Common myeloid progenitor, CD34-positive (primary cell): ENCODE measurements at regions not wholly inside any gene's neighbourhood (a gene's known extent, or its start where the extent isn't known, plus 50 kb on each side); places are given as distances from the start of the nearest gene placed in this dataset.

Experiments
- CTCF ChIA-PET: fragments of 350-600 bp; sonication (Branson Sonifier 250); formaldehyde crosslinking; loops from one replicate; lab custom pipeline; 2021; ENCODE audit warnings: antibody characterized with exemption; lab: Charles Lee
- POLR2A ChIA-PET: fragments of 350-600 bp; sonication (Branson Sonifier 250); formaldehyde crosslinking; loops from one replicate; lab custom pipeline; 2021; ENCODE audit warnings: antibody characterized with exemption; lab: Charles Lee
- DNase-seq, 3 donors: peaks; one replicate each; pipeline versions ENCODE4 v3.0.0 to v3.0.0-alpha.2; 2013
- H3K27ac ChIP-seq, 2 experiments: 1 replicate in 1 of 2; 2 replicates in 1 of 2; pipeline ENCODE4 v1.7.0; 2013; ENCODE audit warnings: inconsistent platforms in 2 of 2, low read length in 2 of 2, mild to moderate bottlenecking in 2 of 2, low read depth in 1 of 2, moderate library complexity in 1 of 2; ENCODE audit not compliant: severe bottlenecking in 2 of 2, insufficient read depth in 1 of 2, poor library complexity in 1 of 2
- H3K27me3 ChIP-seq, 5 experiments: replicated peaks in 2 of 5; 1 replicate in 3 of 5; 2 replicates in 2 of 5; pipeline versions ENCODE4 v1.6.1 to v1.7.0; 2013; ENCODE audit warnings: low read length in 4 of 5, mild to moderate bottlenecking in 2 of 5, moderate library complexity in 2 of 5, inconsistent platforms in 1 of 5; ENCODE audit not compliant: insufficient read depth in 5 of 5, control insufficient read depth in 4 of 5
- H3K36me3 ChIP-seq, 4 experiments: 1 replicate in 2 of 4; 2 replicates in 2 of 4; pipeline versions ENCODE4 v1.6.1 to v1.7.0; 2013; ENCODE audit warnings: low read length in 3 of 4, control low read depth in 1 of 4, mild to moderate bottlenecking in 1 of 4; ENCODE audit not compliant: control insufficient read depth in 4 of 4, insufficient read depth in 4 of 4
- H3K4me1 ChIP-seq, 4 experiments: 1 replicate in 3 of 4; 2 replicates in 1 of 4; pipeline versions ENCODE4 v1.6.1 to v1.7.1; 2013; ENCODE audit warnings: low read length in 3 of 4, mild to moderate bottlenecking in 3 of 4, control low read depth in 1 of 4, inconsistent platforms in 1 of 4, moderate library complexity in 1 of 4; ENCODE audit not compliant: control insufficient read depth in 4 of 4, insufficient read depth in 4 of 4; ENCODE audit errors: control extremely low read depth in 1 of 4
- H3K4me3 ChIP-seq, 7 experiments: 1 replicate in 4 of 7; 2 replicates in 3 of 7; pipeline versions ENCODE4 v1.5.1 to v1.7.0; 2013; ENCODE audit warnings: mild to moderate bottlenecking in 7 of 7, low read length in 6 of 7, moderate library complexity in 6 of 7, inconsistent platforms in 2 of 7, low read depth in 2 of 7, control low read depth in 1 of 7; ENCODE audit not compliant: insufficient read depth in 4 of 7, control insufficient read depth in 1 of 7; ENCODE audit errors: extremely low read depth in 1 of 7
- H3K9me3 ChIP-seq, 5 experiments: 1 replicate in 4 of 5; 2 replicates in 1 of 5; pipeline versions ENCODE4 v1.6.1 to v1.7.1; 2013; ENCODE audit warnings: low read length in 4 of 5, mild to moderate bottlenecking in 2 of 5, inconsistent platforms in 1 of 5, low read depth in 1 of 5, moderate library complexity in 1 of 5; ENCODE audit not compliant: control insufficient read depth in 4 of 5, insufficient read depth in 2 of 5; ENCODE audit errors: control extremely low read depth in 1 of 5
- WGBS: methylation state at CpG from one replicate; pipeline ENCODE4 v1.1.5; 2013; ENCODE audit not compliant: insufficient coverage; 5-methylcytosine and 5-hydroxymethylcytosine counted together

GRCh38 chr9:71590362-71590761 is 178.0 kb downstream of the CEMIP2 start:
- H3K27me3 ChIP-seq: no peaks in the 10 kb centered on the region
- DNase-seq: no peak
- H3K27ac ChIP-seq: no peak overlapping the region
- no peak overlapping the region for H3K4me3 ChIP-seq
- no peaks in the 10 kb centered on the region for H3K36me3 ChIP-seq
- 75% methylated on average over 2 of the region's 3 CpGs for WGBS
- ChIA-PET CTCF (interaction anchor here (1.5 kb wide), 1 partner anchor 15 kb away, joined by 3 read pairs; no protein-coding TSS in a partner anchor), POLR2A (no interaction called here)
- no peaks in the 10 kb centered on the region for H3K4me1 ChIP-seq
- no peaks in the 10 kb centered on the region for H3K9me3 ChIP-seq

DNA sequence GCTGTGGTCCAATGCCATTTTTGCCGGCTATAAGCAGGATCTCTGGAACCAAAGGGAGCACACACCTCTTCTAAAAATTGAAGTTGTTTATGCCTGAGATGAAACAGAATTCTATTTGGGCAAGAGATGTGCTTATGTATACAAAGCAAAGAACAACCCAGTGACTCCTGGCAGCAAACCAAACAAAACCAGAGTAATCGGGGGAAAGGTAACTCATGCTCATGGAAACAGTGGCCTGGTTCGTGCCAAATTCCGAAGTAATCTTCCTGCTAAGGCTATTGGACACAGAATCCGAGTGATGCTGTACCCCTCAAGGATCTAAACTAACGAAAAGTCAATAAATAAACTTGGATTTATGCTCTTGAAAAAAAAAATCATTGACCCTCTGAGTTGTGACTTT is 178.7 kb downstream of the CEMIP2 start:
- 100% methylated on average over 3 of the region's 6 CpGs for WGBS
- no peak for DNase-seq
- ChIA-PET POLR2A (no interaction called here), CTCF (no interaction called here)
- Histone ChIP-seq H3K27ac (no peak overlapping the region), H3K27me3 (no peaks in the 10 kb centered on the region), H3K4me1 (no peaks in the 10 kb centered on the region), H3K4me3 (no peak overlapping the region), H3K9me3 (no peaks in the 10 kb centered on the region), H3K36me3 (no peaks in the 10 kb centered on the region)

DNA sequence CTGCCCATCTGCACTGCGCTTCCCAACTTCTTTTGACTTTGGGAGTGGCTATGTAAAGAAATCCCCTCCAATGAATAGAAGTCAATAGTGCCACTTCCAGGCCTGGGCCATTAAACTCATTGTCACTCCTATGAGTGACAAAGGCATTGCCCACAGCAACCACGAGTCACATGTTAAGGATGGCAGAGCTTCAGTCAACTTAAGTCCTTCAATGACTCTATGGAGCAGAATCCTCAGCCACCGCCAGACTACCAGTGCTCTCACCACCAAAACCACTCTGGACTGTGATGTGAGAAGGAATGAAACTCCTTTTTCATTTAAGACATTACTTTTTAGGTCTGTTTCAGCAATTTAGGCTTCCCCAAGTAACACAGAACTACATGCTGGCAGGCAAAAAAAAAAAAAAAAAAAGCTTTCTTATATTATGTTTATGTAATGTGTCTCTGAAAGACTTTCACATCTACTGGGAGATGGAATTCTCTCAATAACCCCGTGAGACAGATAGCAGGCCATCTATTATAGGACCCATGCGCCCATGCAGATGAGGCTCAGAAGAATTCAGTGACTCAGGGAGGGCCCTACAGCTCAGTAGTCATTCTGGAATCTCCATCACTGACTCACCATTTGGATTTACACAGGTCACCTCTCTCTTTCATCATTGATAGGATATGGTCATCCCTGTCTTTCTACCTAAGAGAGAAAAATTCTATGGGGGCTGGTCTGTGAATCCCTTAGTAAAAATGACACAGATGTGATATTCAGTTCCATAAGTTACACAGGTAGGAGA is 180.5 kb downstream of the CEMIP2 start:
- H3K4me1 ChIP-seq: no peaks in the 10 kb centered on the region
- H3K36me3 ChIP-seq: no peaks in the 10 kb centered on the region
- H3K27ac ChIP-seq: no peak overlapping the region
- no peaks in the 10 kb centered on the region for H3K27me3 ChIP-seq
- ChIA-PET CTCF (interaction anchor here (1.6 kb wide), 1 partner anchor 16 kb away, joined by 4 read pairs; no protein-coding TSS in a partner anchor), POLR2A (no interaction called here)
- H3K4me3 ChIP-seq: no peak overlapping the region
- peak in 2 of 3 donors; percentile 23 to 38 for DNase-seq
- 93% methylated on average over 3 of the region's 5 CpGs for WGBS
- no peaks in the 10 kb centered on the region for H3K9me3 ChIP-seq

DNA sequence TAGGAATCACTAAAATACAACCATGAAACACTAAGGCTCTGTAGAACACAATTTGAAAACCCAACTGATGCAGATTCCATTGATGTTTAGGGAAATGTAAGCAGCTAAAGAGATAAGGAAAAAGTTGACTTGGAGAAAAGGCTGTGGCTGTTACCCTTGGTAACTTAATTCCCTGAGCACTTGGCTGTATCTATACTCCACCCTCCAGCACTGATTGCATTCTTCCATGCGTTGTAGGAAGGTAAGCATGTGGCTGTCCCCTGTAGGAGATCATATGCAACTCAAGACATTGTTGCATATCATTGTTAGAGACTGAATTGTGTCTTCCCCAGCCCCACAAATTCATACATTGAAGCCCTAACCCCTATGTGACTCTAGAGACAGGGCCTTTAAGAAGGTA is 184.5 kb downstream of the CEMIP2 start:
- no peaks in the 10 kb centered on the region for H3K9me3 ChIP-seq
- no peaks in the 10 kb centered on the region for H3K36me3 ChIP-seq
- H3K4me3 ChIP-seq: no peak overlapping the region
- DNase-seq: no peak
- H3K4me1 ChIP-seq: no peaks in the 10 kb centered on the region
- ChIA-PET POLR2A (no interaction called here), CTCF (no interaction called here)
- no peak overlapping the region for H3K27ac ChIP-seq
- no peaks in the 10 kb centered on the region for H3K27me3 ChIP-seq
- no CpG with 5 or more reads among the region's 1 CpG for WGBS

DNA sequence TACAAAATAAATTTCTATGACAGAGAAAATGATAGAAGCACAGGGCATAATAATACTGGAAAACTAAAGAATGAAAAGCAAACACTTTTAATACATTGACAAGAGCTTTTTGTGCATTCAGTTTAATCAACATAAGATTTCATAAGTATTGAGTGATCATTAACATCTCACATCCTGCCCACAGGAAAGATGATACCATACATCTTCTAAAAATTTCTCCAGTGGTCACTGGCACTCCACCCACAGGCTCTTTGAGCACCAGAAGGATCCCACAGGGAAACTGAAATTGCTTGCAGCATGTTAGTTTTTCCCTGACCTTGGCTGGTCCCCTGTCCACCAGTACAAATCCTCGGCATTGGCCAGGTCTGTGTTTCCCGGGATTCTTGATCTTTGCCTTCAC is 186.0 kb downstream of the CEMIP2 start:
- ChIA-PET CTCF (interaction anchor here (1.3 kb wide), 1 partner anchor 23 kb away, joined by 3 read pairs; no protein-coding TSS in a partner anchor), POLR2A (no interaction called here)
- Histone ChIP-seq H3K4me1 (no peaks in the 10 kb centered on the region), H3K4me3 (no peak overlapping the region), H3K27me3 (no peaks in the 10 kb centered on the region), H3K27ac (no peak overlapping the region), H3K9me3 (no peaks in the 10 kb centered on the region), H3K36me3 (no peaks in the 10 kb centered on the region)
- WGBS: 100% methylated on average over 2 of the region's 2 CpGs
- DNase-seq: no peak

GRCh38 chr9:71581101-71581500 is 187.2 kb downstream of the CEMIP2 start:
- no peak overlapping the region for H3K27ac ChIP-seq
- no peaks in the 10 kb centered on the region for H3K4me1 ChIP-seq
- DNase-seq: no peak
- H3K36me3 ChIP-seq: no peaks in the 10 kb centered on the region
- no peaks in the 10 kb centered on the region for H3K9me3 ChIP-seq
- CTCF ChIA-PET: no interaction called here
- no peaks in the 10 kb centered on the region for H3K27me3 ChIP-seq
- H3K4me3 ChIP-seq: no peak overlapping the region
- no CpG with 5 or more reads among the region's 2 CpGs for WGBS
- POLR2A ChIA-PET: no interaction called here

DNA sequence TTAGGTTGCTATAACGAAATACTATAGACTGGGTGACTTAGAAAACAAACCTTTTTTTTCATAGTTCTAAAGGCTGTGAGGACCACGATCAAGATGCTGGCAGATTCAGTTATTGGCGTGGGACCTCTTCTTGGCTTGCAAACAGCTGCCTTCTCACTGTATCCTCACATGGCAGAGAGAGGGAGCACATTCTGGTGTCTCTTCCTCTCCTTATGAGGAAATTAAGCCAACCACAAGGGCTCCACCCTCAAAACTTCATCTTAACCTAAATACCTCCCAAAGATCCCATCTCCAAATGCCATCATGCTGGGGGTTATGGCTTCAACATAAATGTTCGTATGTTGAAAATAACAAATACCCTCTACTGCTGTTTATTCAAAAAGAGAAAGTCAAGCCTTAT is 197.1 kb downstream of the CEMIP2 start:
- H3K4me1 ChIP-seq: no peaks in the 10 kb centered on the region
- WGBS: 100% methylated on average over 4 of the region's 4 CpGs
- no peak overlapping the region for H3K4me3 ChIP-seq
- CTCF ChIA-PET: no interaction called here
- H3K27me3 ChIP-seq: no peaks in the 10 kb centered on the region
- peak in 2 of 3 donors; percentile 7 to 18 for DNase-seq
- POLR2A ChIA-PET: no interaction called here
- no peak overlapping the region for H3K27ac ChIP-seq
- no peaks in the 10 kb centered on the region for H3K36me3 ChIP-seq
- H3K9me3 ChIP-seq: no peaks in the 10 kb centered on the region
